Inferior parietal cortex (tissue), 1 donor: ENCODE measurements at regions not wholly inside any gene's neighbourhood (a gene's known extent, or its start where the extent isn't known, plus 50 kb on each side); places are given as distances from the start of the nearest gene placed in this dataset.

Experiments
- DNase-seq: peaks from one replicate; pipeline ENCODE4 v3.0.0-alpha.2; 2016; ENCODE audit errors: extremely low spot score

DNA sequence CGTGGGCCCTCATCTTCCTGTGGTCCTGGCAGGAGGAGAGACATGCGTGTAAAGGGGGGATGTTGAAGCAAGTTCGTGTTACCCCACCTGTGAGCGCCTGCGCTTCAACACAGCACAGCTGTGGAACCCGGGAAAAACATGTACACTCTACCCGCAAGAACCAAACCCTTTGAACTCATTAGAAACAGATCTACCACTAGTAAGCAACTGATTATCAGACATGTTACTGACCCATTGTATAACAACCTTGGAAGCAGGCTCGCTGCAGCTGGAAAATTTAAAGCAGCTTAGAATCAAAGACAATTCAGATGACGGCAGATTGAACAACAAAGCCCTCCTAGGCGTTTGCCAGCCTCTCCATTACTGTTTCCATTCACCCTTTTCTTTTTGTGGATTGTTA, 771.7 kb upstream of the SALL3 start:
- DNase-seq = no peak

DNA sequence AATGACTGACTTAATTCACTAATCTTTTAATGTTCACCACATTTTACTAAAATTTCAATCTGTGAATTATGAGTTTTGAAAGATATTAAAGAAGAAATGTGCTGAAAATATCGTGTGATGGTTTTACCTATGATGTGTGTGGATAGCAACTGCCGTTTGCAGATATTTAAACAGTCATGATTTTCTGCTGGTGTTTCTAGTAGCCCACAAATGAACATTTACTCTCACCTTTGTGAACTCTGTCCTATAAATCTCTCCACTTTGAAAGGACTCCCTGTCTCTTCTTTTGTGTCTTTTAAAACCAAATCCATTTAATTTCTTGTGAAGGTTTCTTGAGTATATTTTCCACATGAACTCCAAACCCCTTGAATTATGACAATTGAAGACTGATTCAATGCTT, 771.2 kb upstream of the SALL3 start:
- DNase-seq = no peak

DNA sequence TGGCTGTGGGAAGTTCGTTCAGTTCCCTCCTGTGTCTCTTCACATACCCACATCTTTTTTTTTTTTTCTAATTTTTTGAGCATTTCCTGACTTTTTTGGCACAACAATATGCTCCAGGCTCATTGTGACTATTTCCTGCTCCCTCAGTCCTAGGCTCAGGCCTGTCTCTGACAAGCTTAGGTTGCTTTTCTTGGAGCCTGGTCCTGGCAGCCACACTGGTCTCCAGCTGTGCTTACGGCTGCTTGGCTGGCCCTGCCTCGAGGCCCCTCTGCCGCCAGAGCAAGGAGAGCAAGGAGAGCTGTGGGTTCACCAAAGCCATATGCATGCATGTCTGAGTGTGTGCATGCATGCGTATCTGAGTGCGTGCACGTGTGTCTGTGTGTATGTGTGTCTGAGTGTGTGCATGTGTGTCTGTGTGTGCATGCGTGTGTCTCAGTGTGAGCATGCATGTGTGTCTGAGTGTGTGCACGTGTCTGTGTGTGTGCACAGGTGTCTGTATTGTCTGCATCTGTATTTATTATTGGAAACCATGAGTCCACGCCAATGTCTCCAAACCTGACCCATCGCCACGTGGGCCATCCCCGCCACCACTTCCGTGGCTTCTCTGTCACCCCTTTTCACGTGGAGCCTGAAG, 766.1 kb upstream of the SALL3 start:
- DNase-seq = no peak

DNA sequence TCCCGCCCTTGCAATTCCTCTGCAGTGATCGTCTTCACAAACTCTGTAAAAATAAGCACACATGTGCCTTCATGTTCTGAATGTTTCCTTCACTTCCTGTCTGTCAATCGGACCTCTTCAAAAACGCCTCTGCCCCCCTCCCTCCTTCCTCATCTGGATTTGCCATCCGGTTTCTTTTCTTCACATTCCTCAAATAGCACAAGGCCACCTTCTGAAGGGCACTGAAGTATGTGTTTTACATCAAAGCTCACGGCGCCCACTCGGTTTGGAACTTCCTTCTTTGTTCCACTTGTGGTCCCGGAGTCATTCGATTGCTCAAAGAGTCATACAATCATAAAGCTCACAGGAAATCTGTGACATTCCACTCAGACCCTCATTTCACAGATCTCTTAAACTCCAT, 758.1 kb upstream of the SALL3 start:
- DNase-seq = no peak

DNA sequence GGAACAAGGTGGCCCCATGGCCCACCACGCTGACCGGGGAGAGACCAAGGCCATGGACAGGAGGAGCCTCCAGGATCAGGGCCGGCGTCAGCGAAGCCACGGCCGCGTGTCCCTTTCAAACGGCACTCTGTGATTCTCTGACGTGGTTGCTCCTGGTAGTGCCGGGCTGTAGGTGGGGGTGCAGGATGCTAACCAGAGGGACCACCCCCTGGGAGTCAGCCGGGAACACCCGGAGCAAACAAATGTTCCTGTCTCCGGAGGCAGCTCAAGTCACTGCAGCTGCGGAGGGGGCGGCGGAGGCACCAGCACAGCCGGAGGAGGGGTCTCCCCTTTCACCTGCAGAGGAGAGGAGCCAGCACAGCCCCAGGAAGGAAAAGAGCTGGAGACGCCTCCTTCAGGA, 750.6 kb upstream of the SALL3 start:
- no peak for DNase-seq

DNA sequence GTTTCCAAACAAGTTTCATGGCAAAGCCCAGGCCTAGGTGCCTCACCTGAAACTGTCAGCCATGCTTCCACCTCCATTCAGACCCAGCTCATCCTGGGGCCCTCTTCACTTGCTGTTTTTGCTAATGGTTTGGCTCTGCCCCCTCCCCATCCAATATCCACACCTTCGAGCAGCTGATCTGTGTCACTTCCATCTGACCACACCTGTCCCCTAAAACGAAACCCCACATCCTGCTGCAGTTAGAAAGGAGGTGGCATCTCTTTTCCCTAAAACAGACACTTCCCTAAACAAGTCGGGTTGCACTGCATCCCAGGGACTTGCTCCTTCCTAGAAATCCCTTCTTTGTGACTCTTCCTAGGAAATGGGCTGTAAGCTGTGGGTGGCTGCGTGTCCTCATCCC, 748.7 kb upstream of the SALL3 start:
- DNase-seq = no peak

DNA sequence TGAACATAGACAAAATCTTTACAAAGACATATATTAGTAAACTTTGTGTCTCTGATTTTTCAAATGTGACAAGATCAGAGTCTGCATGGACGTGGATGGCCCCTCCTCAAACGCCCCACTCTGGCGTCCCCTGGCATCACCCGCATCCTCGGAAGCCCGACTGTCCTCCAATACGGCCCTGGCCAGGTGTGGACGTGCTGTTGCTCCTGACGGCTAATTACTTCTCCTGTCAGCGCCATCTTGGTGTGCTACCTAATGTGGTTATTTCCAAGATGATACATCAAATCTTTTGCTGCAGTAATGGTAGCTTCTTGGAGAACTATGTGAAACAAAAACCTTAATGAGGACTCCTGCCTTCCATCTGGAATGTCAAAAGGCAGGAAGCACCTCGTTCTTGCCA, 747.4 kb upstream of the SALL3 start:
- no peak for DNase-seq

DNA sequence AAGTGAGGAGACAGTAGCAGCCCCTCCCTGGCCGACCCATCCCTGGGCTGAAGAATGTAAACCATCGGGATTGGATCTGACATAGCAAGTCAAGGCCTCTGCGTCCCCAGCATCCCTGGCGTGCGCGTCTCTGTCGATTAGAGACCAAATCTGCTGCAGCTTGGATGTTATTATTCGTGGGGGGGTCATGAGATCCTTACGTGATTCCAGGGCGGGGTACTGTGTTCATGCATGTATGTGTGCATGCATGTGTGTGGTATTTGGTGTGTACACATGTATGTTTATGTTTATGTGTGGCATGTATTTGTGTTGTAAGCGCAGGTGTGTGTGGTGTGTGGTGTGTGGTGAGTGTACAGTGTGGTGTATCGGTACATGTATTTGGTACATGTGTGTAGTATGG, 741.8 kb upstream of the SALL3 start:
- no peak for DNase-seq

DNA sequence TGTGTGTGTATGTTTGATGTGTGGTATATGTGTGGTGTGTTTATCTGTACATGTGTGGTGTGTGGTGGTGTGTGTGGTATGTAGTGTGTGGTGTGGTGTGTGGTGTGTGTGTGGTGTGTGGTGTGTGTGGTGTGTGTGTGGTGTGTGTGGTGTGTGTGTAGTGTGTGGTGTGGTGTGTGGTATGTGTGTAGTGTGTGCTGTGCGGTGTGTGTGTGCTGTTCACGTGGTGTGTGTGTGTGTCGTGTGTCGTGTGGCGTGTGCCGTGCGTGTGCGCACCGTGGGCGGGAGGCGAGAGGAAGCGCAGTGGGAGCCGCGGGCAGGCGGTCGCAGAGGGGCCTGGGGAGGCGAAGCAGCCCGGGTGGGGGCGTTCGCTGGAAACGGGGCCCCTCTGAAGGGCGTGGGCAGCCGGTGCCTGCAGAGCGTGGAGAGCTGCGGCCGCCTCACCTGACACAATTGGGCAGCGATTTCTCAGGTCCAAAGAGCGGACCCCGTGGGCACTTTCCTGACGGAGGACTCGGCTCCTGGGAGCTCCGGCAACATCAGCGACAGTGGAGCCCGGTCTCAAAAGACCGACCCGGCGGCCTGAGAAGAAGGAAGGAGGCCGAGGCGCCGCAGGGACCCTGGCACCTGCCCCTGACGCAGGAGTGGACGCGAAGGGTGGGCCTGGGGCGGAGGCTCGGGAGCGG, 741.1 kb upstream of the SALL3 start:
- no peak for DNase-seq

DNA sequence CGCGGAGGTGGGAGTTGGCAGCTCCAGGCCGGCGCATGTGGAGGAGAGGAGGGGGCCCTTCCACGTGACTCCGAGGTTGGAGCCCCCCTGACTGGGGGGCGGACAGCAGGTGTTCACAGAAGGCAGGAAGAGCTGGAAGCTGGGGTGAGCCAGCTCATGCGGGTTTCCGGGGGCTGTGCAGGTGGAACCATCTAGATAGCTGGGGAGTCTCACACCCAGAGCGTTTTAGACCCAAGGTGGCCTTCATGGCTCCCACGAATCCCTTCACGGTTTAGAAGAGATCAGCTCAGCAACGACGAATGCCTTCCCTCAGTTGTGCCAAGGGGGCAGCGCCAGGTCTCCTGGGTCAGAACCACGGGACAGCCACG, 740.5 kb upstream of the SALL3 start:
- DNase-seq = no peak

DNA sequence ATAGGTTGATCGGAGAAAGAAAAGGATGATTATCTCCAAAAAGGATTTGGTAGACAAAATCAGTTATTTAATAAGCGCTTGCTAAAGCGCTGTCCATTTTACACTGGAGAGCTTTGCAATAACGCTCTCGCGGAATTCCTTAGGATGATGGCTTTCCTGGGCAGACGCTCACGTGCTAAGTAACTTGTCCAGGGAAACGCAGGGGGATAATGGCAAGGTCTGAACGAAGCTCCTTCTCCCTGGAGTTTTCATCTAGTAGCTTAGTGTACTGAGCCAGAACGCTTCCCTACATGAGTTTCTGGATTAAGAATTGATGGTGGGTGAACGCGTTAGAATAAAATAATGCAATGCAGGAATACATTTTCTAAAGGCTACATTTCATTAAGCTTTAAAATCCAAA, 739.5 kb upstream of the SALL3 start:
- no peak for DNase-seq

DNA sequence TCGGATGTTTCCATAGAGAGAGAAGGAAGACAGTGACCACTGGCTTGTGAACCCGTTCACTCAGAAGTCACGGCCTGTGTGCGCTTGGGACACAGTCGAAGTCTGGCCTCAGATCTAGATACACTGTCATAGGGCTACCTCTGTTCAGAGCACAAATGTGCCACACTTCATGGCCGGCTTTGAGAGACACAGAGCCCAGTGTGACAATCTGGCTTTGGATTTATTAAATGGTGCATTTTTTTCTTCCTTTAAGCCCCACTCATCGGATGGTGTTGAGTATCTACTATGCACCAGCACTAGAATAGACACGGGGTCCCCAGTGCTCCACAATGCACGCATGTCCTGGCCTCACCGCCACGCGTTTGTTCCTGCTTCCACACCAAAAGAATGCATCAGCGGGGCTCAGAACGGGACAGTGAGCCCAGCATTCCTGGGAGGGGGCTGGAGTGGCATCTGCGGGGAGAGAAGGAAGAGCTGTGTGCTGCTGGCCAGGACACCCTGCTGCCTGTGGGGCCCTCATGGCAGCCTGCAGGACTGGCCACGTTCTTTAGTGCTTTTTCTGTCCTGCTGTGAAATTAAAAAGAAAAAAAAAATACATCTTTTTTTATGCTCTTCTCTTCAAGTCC, 738.9 kb upstream of the SALL3 start:
- DNase-seq = no peak

DNA sequence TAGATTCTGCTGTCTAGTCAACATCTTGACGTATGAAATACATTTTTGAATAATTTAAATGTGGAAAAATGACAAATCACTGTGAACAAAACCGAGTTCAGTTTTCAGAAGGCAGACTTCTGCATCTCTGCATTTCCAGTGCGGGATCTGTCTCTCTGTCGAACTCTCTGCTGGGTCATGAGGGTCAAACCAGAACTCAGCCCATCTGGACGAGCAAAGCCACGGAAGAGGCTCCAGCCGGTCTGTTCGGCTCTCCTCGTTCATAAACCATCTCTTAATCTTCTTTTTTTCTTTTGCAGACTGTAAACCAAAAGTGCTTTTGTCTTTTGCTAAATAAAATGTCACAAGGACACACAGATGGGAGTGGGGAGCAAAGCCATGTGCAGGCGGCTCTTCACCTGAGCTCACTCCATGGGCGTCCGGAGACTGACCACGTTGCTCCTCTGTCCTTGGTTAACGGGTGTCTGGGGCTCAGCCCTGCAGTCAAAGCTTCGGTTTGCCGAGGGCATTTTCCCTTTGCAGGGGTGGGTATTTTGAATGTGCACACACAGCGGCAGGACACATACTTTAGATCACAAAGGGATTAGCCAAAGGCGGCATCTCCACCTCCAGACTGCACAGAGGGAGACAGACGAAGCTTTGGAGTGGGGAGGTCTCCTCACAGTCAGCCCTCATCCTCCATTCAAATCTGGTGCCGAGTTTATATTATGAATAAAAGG, 737.9 kb upstream of the SALL3 start:
- no peak for DNase-seq

DNA sequence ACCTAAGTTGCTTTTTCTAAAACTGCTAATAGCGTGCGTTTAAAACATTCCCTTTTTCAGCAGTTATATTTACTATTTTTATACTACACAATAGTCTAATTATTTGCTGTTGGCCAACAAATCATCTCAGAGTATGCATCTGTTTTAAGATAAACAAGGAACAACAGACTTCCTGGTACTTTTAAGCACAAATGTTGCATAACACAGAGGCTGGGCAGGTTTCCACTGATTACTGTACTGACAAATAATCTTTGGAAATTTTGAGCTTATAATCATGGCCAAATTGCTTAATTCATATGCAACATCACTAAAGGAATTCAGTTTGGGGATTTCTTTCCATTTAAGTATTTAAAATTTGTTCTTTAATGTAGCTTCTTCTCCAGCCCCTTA, 737.4 kb upstream of the SALL3 start:
- DNase-seq = no peak

DNA sequence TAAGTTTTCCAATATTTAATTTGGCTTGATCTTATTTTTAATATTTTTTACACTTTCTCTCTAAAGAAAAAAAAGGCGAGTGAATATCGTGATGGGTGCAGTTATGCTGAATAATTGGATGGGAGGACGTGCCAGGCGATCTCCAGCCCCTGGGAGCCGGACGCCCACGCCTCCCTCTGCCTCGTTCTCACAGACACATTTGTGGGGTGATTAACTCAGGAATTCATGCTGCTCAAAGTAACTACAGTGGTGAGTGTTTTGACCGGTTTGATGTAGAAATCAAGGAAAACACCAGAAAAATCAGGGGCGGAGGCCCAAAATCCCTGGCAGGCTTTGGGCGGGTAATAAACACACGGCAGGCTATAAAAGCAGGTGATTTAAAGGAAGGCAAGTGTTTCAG, 736.8 kb upstream of the SALL3 start:
- DNase-seq = no peak

DNA sequence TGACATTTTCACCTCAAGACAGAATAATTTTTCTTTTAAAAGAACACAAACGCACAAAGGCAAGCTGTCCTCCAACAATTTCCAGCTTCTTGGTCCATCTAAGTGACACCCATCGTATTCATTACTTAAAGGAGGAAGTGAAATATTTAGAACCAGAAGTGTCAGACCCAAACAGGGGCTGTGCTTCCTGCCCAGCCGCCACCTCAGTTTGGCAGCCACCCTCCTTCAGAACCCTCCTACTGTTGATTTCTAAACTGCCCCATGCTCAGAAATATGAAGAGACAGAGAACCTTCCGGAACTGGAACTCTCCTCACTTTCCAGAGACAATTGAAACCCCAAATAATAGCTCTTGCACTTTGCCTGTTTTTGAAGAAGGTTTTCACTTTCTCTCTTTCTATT, 734.8 kb upstream of the SALL3 start:
- DNase-seq = no peak

DNA sequence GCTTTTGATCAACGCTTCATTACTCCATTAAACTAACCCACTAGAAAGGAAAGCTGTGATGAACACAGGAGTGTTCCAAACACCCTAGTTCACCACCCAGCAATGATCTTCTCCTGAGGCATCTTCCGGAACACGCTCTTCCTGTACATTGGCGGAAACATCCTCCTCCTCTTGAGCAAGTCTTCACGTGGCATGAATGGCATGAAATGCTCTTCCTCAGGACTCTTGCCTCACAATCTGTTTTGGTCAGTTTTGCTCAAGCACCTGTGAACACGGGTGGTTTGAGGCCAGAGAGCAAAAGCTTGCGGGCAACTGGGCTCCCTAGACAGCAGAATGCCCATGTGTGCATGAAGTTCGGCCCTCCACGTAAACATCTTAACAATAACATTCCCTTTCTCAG, 734.2 kb upstream of the SALL3 start:
- DNase-seq = peak; percentile 19

DNA sequence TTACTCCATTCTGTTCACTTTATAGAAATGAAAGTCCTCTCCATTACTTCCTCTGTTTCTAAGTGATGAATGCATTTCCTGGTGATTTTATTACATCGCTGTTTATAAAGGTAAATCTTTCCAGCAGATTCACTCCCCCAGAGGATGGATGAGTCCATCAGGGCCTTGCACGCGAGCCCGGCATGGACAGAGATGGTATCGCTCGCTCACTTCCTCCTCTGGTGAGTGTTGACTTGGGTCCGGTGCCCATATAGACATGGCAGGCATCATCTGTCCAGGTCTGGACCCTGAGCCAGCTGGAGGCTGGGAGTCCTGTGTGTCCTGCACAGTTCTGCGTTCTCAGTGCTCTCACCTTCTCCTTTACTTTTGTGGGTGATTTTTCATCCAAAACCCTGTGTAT, 733.6 kb upstream of the SALL3 start:
- DNase-seq = no peak

DNA sequence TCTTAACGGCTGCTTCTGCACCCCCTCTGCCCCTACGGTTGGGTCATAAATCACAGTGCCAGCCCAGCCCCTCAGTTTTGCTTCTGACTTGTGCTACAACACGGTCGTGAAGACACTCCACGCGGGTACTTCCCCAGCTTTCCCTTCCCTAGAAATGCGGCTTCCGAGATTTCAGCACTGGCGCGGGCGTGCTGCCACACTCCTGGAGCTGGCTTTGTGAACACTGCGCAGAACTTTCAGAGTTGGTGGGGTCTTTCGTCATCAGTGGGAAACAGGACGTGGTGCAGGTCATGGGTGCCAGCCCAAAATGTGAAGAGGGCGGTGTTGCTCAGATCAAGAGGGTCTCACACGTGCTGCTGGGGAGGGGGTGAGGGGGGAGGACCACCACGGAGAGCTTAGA, 733.0 kb upstream of the SALL3 start:
- DNase-seq = no peak

DNA sequence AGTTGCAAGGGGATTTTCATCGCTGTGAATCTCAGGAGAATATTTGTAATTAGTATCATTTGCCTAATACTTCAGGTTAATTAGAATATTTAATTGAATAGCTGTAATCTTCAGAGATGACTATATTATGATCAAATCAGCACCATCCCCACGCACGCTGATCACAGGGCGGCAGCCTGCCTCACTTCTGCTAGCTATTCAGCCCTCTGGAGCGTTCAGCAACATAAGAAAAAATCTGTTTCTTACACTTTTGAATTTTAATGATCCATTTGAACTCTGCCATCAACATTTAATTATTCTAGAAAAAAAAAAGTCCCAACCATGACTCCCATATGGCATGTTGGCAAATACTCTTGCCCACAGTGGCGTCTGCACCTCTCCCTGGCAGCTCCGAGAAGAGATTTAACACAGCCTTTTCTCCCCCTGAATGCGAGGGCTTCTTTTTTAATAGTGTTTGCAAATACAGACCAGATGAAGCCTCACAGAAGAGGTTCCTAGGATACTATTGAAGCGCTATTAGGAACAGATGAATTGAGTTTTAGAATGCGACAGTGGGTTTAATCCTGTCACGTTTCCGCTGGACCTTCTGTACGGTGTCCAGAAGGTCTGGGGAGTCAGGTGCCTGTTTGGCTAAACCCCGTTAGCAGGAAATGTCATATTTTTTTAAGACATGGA, 731.9 kb upstream of the SALL3 start:
- DNase-seq = no peak

DNA sequence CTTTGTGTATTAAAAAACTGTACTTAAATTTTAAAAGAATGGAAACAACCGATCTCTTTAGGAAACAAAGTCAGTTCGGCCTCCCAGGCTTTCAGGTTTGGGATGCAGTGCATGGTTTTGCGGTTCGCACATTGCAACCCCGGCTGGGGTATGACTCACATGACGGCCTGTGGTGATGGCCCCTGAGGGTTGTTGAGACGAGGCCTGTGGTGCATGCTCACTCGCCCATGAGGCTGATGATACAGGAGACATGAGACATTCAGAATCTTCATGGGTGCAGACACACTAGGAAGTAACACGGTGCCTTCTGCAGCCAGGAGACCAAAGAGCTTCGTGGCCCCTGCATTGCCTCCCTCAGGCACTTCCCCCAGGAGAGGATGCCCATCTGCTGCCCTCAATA, 724.6 kb upstream of the SALL3 start:
- DNase-seq = no peak

DNA sequence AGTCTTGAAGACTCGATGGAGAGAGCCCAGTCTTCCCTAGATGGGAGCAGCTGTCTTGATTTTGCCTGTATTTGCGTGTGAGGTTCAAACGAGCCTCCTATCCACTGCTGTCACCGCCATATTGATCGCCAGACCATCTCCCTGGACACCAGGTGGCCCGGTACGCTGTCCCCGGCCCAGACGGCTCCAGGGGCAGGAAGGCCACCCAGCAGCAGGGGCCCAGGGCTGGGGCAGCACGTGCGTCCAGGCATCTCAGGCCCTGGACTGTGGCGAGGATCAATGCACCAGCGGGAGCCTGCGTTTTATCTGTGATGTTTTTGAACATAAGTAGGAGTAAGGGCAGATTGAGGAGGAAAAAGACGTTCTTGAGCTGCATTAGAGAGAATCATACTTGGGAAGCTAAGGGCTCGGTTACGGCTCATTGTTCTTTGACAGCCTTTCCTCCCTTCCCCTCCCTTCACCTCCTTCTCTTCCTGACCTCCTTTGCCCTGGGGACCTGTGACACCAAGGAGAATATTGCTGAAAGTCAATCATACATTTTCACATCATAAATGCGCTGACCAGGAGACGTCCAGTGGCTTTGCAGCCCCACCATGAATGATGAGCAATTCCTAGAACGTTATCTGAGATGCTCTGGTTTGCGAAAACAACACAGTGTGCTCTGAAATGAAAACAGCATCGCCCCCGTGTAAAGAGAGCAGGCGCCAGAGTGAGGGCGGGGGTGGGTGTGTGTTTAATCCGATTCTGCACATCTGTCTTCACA, 711.2 kb upstream of the SALL3 start:
- no peak for DNase-seq
